A673 (cell line): ENCODE measurements at regions not wholly inside any gene's neighbourhood (a gene's known extent, or its start where the extent isn't known, plus 50 kb on each side); places are given as distances from the start of the nearest gene placed in this dataset.

Experiments used
- BruUV-seq: library from RNA; stranded (reverse); fragments of 400-500 nt; replicated peaks from 2 replicates; lab custom pipeline; 2021; lab: Mats Ljungman, UMichigan
- CTCF ChIA-PET: fragments of 300-600 bp; sonication (Branson Sonifier 250); formaldehyde crosslinking; loops from one replicate; lab custom pipeline; 2022; ENCODE audit warnings: antibody characterized with exemption; lab: Charles Lee
- POLR2A ChIA-PET: fragments of 300-600 bp; sonication (Branson Sonifier 250); formaldehyde crosslinking; loops from one replicate; lab custom pipeline; 2022; ENCODE audit warnings: antibody characterized with exemption; ENCODE audit not compliant: low non-redundant PET; lab: Charles Lee
- DNase-seq: peaks from one replicate; pipeline ENCODE4 v3.0.0-alpha.2; 2015; ENCODE audit warnings: low spot score
- H3K27ac ChIP-seq: fragments of 200-600 bp; sonication (generic); 2 replicates; pipeline ENCODE4 v1.5.1; 2016; ENCODE audit warnings: mixed run types, low read depth, mild to moderate bottlenecking, mixed read lengths, antibody characterized with exemption, low read length; ENCODE audit not compliant: poor library complexity, severe bottlenecking
- H3K27me3 ChIP-seq: fragments of 200-600 bp; sonication (generic); replicated peaks from 2 replicates; pipeline ENCODE4 v1.6.1; 2017; ENCODE audit warnings: mixed run types, low read depth, mild to moderate bottlenecking, mixed read lengths, antibody characterized with exemption, low read length; ENCODE audit not compliant: insufficient read depth, poor library complexity
- H3K36me3 ChIP-seq: fragments of 200-600 bp; sonication (generic); 2 replicates; pipeline ENCODE4 v1.6.1; 2016; ENCODE audit warnings: mixed run types, mild to moderate bottlenecking, mixed read lengths, antibody characterized with exemption, low read length; ENCODE audit not compliant: insufficient read depth, poor library complexity, severe bottlenecking
- H3K4me1 ChIP-seq: fragments of 200-600 bp; sonication (generic); 2 replicates; pipeline ENCODE4 v1.6.1; 2017; ENCODE audit warnings: mixed run types, mild to moderate bottlenecking, mixed read lengths, antibody characterized with exemption, low read length; ENCODE audit not compliant: insufficient read depth, poor library complexity, severe bottlenecking
- H3K4me3 ChIP-seq: fragments of 200-600 bp; sonication (generic); 2 replicates; pipeline ENCODE4 v1.5.1; 2016; ENCODE audit warnings: low read depth, mixed run types, mild to moderate bottlenecking, mixed read lengths, low read length; ENCODE audit not compliant: poor library complexity, severe bottlenecking
- H3K9me3 ChIP-seq: fragments of 200-600 bp; sonication (generic); 2 replicates; pipeline ENCODE4 v1.6.1; 2016; ENCODE audit warnings: mixed run types, low read depth, mild to moderate bottlenecking, mixed read lengths, antibody characterized with exemption, low read length; ENCODE audit not compliant: poor library complexity, severe bottlenecking
- CTCF ChIP-seq: fragments of 300-800, 200-600 bp; sonication (generic); conservative IDR thresholded peaks from 2 replicates; pipeline ENCODE4 v1.5.1; 2017; ENCODE audit warnings: low read depth, mild to moderate bottlenecking, antibody characterized with exemption, low read length, moderate library complexity, mixed read lengths
- EZH2 ChIP-seq: fragments of 200-600 bp; sonication (generic); IDR thresholded peaks from 2 replicates; pipeline ENCODE4 v1.6.1; 2017; ENCODE audit warnings: borderline replicate concordance, low read depth, mild to moderate bottlenecking, mixed read lengths, antibody characterized with exemption, low read length; ENCODE audit not compliant: poor library complexity, severe bottlenecking
- intact Hi-C: fragments of 100-400 bp; cut with micrococcal nuclease; formaldehyde crosslinking; loops from one replicate; pipeline ENCODE4 v1.10.0; 2022; ENCODE audit not compliant: unreplicated experiment

- no peak for DNase-seq
- CTCF ChIA-PET, result no interaction called here
Observed at GRCh38 chr3:117128872-117129271, 419.3 kb downstream of the TUSC7 start.

GRCh38 chr3:117129516-117129915 is 419.9 kb downstream of the TUSC7 start:
- H3K4me1 ChIP-seq, result no peaks in the 10 kb centered on the region
- TF ChIP-seq EZH2, result no peak
- no peak for TF ChIP-seq CTCF
- ChIA-PET CTCF (no interaction called here), POLR2A (no interaction called here)
- H3K9me3 ChIP-seq, result no peaks in the 10 kb centered on the region
- H3K4me3 ChIP-seq, result no peak overlapping the region
- H3K36me3 ChIP-seq, result no peaks in the 10 kb centered on the region
- DNase-seq, result no peak
- intact Hi-C loops, result no loop called here
- BruUV-seq, result no TSS peak
- no peaks in the 10 kb centered on the region for H3K27me3 ChIP-seq
- no peak overlapping the region for H3K27ac ChIP-seq

More at GRCh38 chr3:117128872-117129271, 419.3 kb downstream of the TUSC7 start:
- no peaks in the 10 kb centered on the region for H3K36me3 ChIP-seq
- no peaks in the 10 kb centered on the region for H3K9me3 ChIP-seq
- no peak overlapping the region for H3K4me3 ChIP-seq
- H3K4me1 ChIP-seq, result no peaks in the 10 kb centered on the region
- no peak overlapping the region for H3K27ac ChIP-seq
- TF ChIP-seq EZH2 (no peak), CTCF (no peak)
- POLR2A ChIA-PET, result no interaction called here
- H3K27me3 ChIP-seq, result no peaks in the 10 kb centered on the region
- BruUV-seq, result no TSS peak
- intact Hi-C loops, result no loop called here

- H3K4me1 ChIP-seq, result no peaks in the 10 kb centered on the region
- POLR2A ChIA-PET, result no interaction called here
Observed at GRCh38 chr3:117130222-117130621, 420.6 kb downstream of the TUSC7 start.

More at GRCh38 chr3:117130222-117130621, 420.6 kb downstream of the TUSC7 start:
- BruUV-seq, result no TSS peak
- no peak overlapping the region for H3K27ac ChIP-seq
- CTCF ChIA-PET, result no interaction called here
- H3K27me3 ChIP-seq, result no peaks in the 10 kb centered on the region
- H3K4me3 ChIP-seq, result no peak overlapping the region
- DNase-seq, result no peak
- TF ChIP-seq CTCF, result no peak
- TF ChIP-seq EZH2, result no peak
- H3K9me3 ChIP-seq, result no peaks in the 10 kb centered on the region
- H3K36me3 ChIP-seq, result no peaks in the 10 kb centered on the region
- intact Hi-C loops, result no loop called here
